IPS-18a (cell line): ENCODE measurements at regions not wholly inside any gene's neighbourhood (a gene's known extent, or its start where the extent isn't known, plus 50 kb on each side); places are given as distances from the start of the nearest gene placed in this dataset.

ENCODE experiments used
- H3K27ac ChIP-seq: one replicate; pipeline ENCODE4 v1.5.1; 2013; ENCODE audit warnings: low read length
- H3K27me3 ChIP-seq: one replicate; pipeline ENCODE4 v1.6.1; 2013; ENCODE audit warnings: mild to moderate bottlenecking, low read length; ENCODE audit not compliant: control insufficient read depth, insufficient read depth
- H3K36me3 ChIP-seq: one replicate; pipeline ENCODE4 v1.6.1; 2013; ENCODE audit warnings: low read depth, low read length; ENCODE audit not compliant: control insufficient read depth
- H3K4me1 ChIP-seq: one replicate; pipeline ENCODE4 v1.6.1; 2013; ENCODE audit warnings: low read depth, low read length; ENCODE audit not compliant: control insufficient read depth
- H3K4me3 ChIP-seq: one replicate; pipeline ENCODE4 v1.5.1; 2013; ENCODE audit warnings: low read length
- H3K9ac ChIP-seq: one replicate; pipeline ENCODE4 v1.6.1; 2013; ENCODE audit warnings: mild to moderate bottlenecking, low read length, moderate library complexity
- H3K9me3 ChIP-seq: one replicate; pipeline ENCODE4 v1.6.1; 2013; ENCODE audit warnings: low read depth, low read length; ENCODE audit not compliant: control insufficient read depth

DNA sequence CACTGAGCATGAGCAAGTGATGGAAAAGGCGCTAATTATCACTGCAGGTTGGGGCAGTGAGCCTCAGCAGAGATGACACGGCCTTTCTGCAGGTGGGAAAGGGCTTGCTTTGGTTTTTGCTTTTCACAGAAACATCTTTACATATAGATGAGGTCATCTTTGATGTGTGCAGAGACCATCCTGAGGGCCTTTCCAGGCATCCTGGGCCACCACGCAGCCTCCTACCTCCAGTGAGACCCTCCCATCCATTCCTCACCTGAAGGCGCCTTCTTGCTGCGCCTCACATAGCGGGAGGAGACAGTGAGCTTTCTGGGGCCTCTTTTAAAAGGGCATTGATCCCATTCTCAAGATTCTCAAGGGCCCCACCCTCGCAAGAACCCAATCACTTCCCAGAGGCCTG, 235.3 kb upstream of the RAB6C start:
- Histone ChIP-seq H3K36me3 (no peaks in the 10 kb centered on the region), H3K4me1 (no peaks in the 10 kb centered on the region), H3K27me3 (no peaks in the 10 kb centered on the region), H3K27ac (no peak overlapping the region), H3K9me3 (no peaks in the 10 kb centered on the region), H3K4me3 (no peak overlapping the region), H3K9ac (no peak overlapping the region)

DNA sequence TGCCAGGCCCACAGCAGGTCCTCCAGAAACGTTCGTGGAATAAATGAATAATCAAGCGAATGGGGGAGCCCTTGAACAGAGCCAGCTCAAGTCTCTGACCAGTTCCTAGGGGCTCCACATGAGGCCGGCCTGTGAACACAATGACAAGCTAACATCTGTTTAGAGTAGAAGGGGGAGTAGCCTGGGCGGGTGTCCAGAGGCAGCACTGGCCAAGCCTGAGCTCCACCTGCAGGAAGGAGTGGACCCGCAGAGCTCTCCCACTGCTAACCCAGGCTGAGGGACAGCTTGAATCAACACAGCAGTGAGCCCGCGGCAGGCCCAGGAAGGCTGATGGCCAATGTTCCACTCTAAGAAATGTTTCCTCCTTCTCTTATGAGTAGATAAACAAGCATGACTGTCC, 234.8 kb upstream of the RAB6C start:
- Histone ChIP-seq H3K4me1 (no peaks in the 10 kb centered on the region), H3K36me3 (no peaks in the 10 kb centered on the region), H3K4me3 (no peak overlapping the region)

DNA sequence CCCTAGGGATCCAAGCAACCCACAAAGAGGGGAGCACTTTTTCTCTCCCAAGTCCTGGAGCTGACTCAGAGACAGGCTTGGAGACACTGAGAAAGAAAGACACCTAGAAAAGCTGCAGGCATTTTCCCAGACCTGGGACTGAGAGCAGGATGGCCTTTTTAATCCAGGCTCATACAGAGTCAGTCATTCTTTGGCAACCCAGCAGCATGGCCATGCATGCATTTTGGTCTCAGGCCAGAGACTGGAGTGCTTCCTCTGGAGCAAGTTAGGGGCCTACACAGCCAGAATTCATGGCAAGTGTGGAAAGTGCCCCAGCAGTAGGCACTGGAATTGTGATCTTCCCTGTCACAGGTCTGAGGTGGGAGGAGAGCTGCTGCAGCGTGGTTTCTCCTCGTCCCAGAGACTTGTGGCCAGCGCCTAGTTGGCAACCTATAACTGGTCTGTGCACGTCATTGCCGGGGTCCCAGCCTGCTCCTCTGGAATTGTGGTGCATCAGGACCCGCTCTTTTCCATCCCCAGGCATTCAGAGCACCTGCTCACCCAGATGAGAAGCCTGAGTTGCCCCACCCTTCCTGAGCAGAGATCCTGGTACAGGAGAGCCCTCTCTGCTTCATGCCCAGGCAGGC, 231.9 kb upstream of the RAB6C start:
- H3K27ac ChIP-seq, result no peak overlapping the region
- no peak overlapping the region for H3K4me3 ChIP-seq
- no peaks in the 10 kb centered on the region for H3K27me3 ChIP-seq
- no peak overlapping the region for H3K9ac ChIP-seq
- H3K36me3 ChIP-seq, result no peaks in the 10 kb centered on the region
- H3K4me1 ChIP-seq, result no peaks in the 10 kb centered on the region
- H3K9me3 ChIP-seq, result no peaks in the 10 kb centered on the region

More for the DNA sequence above, 234.8 kb upstream of the RAB6C start:
- Histone ChIP-seq H3K27ac (no peak overlapping the region), H3K9ac (no peak overlapping the region), H3K9me3 (no peaks in the 10 kb centered on the region), H3K27me3 (no peaks in the 10 kb centered on the region)

DNA sequence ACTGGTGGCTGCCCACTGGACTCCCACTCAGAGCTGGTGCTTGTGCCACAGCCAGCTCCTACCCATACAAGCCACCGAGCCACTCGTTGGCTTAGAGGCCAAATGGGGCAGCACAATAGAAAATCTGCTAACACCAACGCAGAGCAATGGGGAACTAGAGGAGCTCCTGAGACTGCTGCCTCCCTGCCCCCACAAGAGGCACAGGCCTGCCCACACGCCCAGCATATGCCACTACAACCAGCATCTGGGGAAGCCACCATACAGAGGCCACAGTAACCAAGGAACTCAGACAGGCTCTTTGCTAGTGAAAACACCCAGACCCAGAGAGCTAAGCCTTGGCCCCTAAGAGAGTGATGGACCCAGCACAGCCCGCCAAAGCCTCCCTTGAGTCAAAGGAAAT, 231.2 kb upstream of the RAB6C start:
- no peak overlapping the region for H3K9ac ChIP-seq
- no peaks in the 10 kb centered on the region for H3K36me3 ChIP-seq
- no peak overlapping the region for H3K4me3 ChIP-seq
- no peaks in the 10 kb centered on the region for H3K9me3 ChIP-seq
- H3K27ac ChIP-seq, result no peak overlapping the region
- no peaks in the 10 kb centered on the region for H3K27me3 ChIP-seq
- H3K4me1 ChIP-seq, result no peaks in the 10 kb centered on the region

DNA sequence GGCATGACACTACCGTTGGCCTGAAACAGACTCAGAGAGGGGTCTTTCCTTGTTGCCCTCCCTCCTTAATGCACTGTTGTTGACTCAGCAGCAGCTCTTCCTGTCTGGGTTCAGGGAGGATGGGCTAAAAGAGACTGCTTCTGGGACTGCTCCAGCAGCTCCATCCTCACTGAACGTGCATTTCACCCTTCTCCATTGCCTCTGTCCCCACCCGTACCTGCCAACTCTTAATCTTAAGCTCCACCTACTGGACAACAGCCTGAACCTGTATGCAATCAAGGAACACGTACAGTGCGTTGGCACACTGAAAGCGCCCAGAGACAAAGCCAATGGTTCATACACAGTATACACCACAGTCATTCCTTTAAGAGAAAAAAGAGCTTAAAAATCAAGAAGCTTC, 230.8 kb upstream of the RAB6C start:
- Histone ChIP-seq H3K4me3 (no peak overlapping the region), H3K27ac (no peak overlapping the region), H3K27me3 (no peaks in the 10 kb centered on the region), H3K36me3 (no peaks in the 10 kb centered on the region), H3K9ac (no peak overlapping the region), H3K9me3 (no peaks in the 10 kb centered on the region), H3K4me1 (no peaks in the 10 kb centered on the region)

DNA sequence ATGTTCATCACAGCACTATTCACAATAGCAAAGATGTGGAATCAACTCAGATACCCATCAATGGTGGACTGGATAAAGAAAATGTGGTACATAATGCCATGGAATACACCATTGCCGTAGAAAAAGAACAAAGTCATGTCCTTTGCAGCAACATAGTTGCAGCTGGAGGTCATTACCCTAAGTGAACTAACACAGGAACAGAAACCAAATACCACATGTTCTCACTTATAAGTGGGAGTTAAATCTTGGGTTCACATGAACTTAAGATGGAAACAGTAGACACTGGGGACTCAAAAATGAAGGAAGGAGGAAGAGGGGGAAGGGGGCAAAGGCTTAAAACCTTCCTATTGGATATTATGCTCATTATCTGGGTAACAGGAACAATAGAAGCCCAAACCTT, 228.1 kb upstream of the RAB6C start:
- Histone ChIP-seq H3K9ac (no peak overlapping the region), H3K4me3 (no peak overlapping the region), H3K36me3 (no peaks in the 10 kb centered on the region), H3K4me1 (no peaks in the 10 kb centered on the region), H3K9me3 (no peaks in the 10 kb centered on the region), H3K27ac (no peak overlapping the region), H3K27me3 (no peaks in the 10 kb centered on the region)

DNA sequence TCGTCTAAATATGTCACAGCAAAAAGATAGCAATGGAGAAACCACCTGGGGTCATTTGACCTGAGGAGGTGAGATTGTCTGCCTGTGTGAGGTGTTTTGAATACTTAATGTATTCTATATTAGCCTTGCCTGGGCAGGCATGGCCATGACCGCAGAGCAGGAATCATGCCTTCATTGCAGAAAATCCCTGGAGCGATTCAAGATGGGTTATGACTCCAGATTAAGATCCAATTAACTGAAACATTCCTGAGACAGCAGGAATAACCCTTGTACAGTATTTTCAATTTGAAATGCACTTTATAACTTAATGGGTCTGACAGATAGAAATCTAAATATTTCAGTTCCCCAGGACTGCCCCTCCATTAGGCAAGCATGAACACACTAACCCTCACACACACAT, 227.3 kb upstream of the RAB6C start:
- Histone ChIP-seq H3K27ac (no peak overlapping the region), H3K9me3 (no peaks in the 10 kb centered on the region), H3K4me3 (no peak overlapping the region), H3K9ac (no peak overlapping the region), H3K27me3 (no peaks in the 10 kb centered on the region), H3K4me1 (peaks cover 2% of the 10 kb centered on the region), H3K36me3 (no peaks in the 10 kb centered on the region)

DNA sequence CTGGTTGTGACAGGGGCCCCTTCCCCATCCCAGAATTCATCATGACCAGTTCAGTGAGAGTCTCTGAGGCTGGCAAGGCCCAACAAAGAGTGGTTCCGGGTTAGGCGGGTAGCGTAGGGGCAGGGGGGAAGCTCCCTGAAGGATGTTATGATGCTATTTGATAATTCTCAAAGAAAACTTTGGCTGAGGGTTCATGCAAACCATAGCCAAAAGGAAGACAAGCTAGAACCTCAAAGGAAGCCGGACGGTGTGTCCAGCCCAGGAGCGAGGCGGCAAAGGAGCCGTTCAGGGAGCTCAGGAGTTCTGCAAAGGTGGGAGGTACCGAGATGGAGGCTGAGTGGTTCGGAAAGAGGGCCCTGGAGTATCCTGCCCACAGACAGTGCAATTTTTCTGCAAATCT, 226.8 kb upstream of the RAB6C start:
- Histone ChIP-seq H3K9ac (no peak overlapping the region), H3K27me3 (no peaks in the 10 kb centered on the region), H3K36me3 (no peaks in the 10 kb centered on the region), H3K27ac (no peak overlapping the region), H3K4me3 (no peak overlapping the region), H3K9me3 (no peaks in the 10 kb centered on the region), H3K4me1 (peaks cover 7% of the 10 kb centered on the region)

DNA sequence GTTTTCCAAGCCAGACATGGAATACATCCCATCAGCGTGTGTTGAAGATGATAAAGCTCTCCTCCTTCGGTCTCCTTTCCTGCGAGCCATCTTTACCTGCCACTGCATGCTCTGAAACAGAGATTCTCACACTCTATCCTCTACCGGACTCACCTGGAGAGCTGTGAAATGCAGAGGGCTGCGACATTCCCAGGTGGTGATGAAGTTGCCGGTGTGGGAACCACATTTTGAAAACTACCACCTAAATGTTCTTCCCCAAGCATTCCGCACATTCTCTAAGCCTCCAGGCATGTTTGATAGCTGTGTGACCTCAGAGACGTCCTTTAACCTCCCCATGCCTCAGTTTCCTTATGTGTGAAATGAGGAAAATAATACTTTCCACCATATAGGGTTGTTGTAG, 226.2 kb upstream of the RAB6C start:
- H3K9ac ChIP-seq, result no peak overlapping the region
- no peak overlapping the region for H3K4me3 ChIP-seq
- no peaks in the 10 kb centered on the region for H3K27me3 ChIP-seq
- H3K36me3 ChIP-seq, result no peaks in the 10 kb centered on the region
- no peak overlapping the region for H3K27ac ChIP-seq
- peaks cover 13% of the 10 kb centered on the region for H3K4me1 ChIP-seq
- no peaks in the 10 kb centered on the region for H3K9me3 ChIP-seq

DNA sequence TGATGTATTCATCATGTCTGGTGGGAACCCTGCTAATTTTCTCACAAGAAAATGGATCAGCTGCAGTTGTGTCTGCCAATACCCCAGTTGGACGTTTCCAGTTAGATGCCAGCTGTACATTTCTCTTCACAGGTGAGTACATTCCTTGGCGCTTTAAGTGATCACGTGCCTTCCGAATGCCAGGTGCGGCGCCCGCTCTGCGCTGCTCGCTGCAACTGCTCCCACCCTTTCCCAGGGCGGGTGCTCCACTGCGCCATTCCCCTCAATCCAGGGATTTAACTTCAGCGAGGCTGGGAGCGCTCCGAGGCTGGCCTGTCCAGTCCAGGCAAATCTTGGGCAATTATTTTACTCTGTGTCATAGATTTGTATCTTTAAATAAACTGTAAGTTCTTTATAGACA, 225.0 kb upstream of the RAB6C start:
- no peaks in the 10 kb centered on the region for H3K27me3 ChIP-seq
- H3K9me3 ChIP-seq, result no peaks in the 10 kb centered on the region
- no peak overlapping the region for H3K4me3 ChIP-seq
- H3K36me3 ChIP-seq, result no peaks in the 10 kb centered on the region
- no peak overlapping the region for H3K27ac ChIP-seq
- H3K4me1 ChIP-seq, result peaks cover 20% of the 10 kb centered on the region
- H3K9ac ChIP-seq, result no peak overlapping the region

DNA sequence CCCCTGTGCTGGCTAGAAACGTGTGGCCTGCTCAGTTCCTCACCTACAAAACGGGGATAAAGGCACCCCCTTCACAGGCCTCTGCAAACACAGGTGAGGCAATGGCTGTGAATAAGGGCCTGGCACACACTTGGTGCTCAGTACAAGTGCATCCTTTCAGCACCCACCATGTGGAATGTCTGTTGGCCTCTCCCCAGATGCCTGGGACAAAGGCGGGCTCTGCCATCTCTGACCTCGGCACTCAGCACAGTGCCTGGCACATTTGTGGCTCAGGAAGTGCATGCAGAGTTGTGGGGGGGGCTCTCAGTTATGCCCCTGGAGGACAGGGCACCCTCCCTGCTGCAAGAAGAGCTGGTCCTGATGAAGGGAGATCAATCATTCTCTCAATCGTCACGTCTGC, 224.6 kb upstream of the RAB6C start:
- Histone ChIP-seq H3K9me3 (no peaks in the 10 kb centered on the region), H3K36me3 (no peaks in the 10 kb centered on the region), H3K27ac (no peak overlapping the region), H3K4me3 (no peak overlapping the region), H3K4me1 (peaks cover 20% of the 10 kb centered on the region), H3K9ac (no peak overlapping the region), H3K27me3 (no peaks in the 10 kb centered on the region)

DNA sequence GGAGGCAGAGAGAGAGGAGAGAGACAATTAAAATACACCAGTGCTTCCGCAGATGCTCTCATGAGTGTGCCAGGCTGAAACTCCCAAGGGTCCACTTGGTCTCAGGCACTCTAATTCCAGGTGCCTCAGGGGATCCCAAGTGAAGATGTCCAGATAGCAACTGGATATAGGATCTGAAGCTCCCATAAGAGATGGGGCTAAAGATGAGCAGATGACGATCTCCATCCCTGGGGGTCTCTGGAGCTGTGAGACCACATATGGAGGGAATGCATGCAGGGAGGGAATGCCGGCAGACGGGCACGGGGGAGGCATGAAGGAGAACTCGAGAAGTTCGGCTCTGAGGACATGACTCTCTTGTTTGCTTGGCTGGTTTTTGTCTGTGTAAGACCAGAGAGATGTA, 223.7 kb upstream of the RAB6C start:
- Histone ChIP-seq H3K4me1 (peaks cover 20% of the 10 kb centered on the region), H3K27me3 (no peaks in the 10 kb centered on the region), H3K9me3 (no peaks in the 10 kb centered on the region), H3K4me3 (no peak overlapping the region), H3K9ac (no peak overlapping the region), H3K36me3 (no peaks in the 10 kb centered on the region), H3K27ac (no peak overlapping the region)
